GM18858 (cell line): ENCODE measurements at regions not wholly inside any gene's neighbourhood (a gene's known extent, or its start where the extent isn't known, plus 50 kb on each side); places are given as distances from the start of the nearest gene placed in this dataset.
"Not testable (repeated sequence)": the region's sequence is repeated elsewhere in the genome, so short reads cannot be mapped to it uniquely, and the experiment has no call there.

ENCODE experiments used
- ATAC-seq: cut with Tn5 transposase; IDR thresholded peaks from one replicate; pipeline ENCODE4 v1.9.1; 2021; ENCODE audit not compliant: unreplicated experiment

GRCh38 chr7:68410693-68411092 lies 1187.6 kb upstream of the AUTS2 start:
- ATAC-seq, result not testable (repeated sequence)

GRCh38 chr7:68411742-68412141 lies 1186.5 kb upstream of the AUTS2 start:
- ATAC-seq, result no peak

- ATAC-seq, result no peak
These were observed 1183.4 kb upstream of the AUTS2 start for GRCh38 chr7:68414631-68415425.

- ATAC-seq, result no peak
These were observed 1181.3 kb upstream of the AUTS2 start for GRCh38 chr7:68417002-68417401.

GRCh38 chr7:68417659-68418058 lies 1180.6 kb upstream of the AUTS2 start:
- no peak for ATAC-seq

GRCh38 chr7:68420342-68421192 lies 1177.7 kb upstream of the AUTS2 start:
- no peak for ATAC-seq

- ATAC-seq, result no peak
These were observed 1176.6 kb upstream of the AUTS2 start for GRCh38 chr7:68421712-68422111.

- ATAC-seq, result no peak
These were observed 1176.0 kb upstream of the AUTS2 start for GRCh38 chr7:68422281-68422680.

GRCh38 chr7:68423356-68423755 lies 1174.9 kb upstream of the AUTS2 start:
- no peak for ATAC-seq

- ATAC-seq, result no peak
These were observed 1173.5 kb upstream of the AUTS2 start for GRCh38 chr7:68424658-68425297.

GRCh38 chr7:68425377-68425776 lies 1172.9 kb upstream of the AUTS2 start:
- no peak for ATAC-seq

GRCh38 chr7:68429411-68430117 lies 1168.7 kb upstream of the AUTS2 start:
- ATAC-seq, result no peak

GRCh38 chr7:68432585-68432984 lies 1165.7 kb upstream of the AUTS2 start:
- no peak for ATAC-seq

GRCh38 chr7:68433462-68434070 lies 1164.7 kb upstream of the AUTS2 start:
- ATAC-seq, result no peak

- ATAC-seq, result no peak
These were observed 1163.4 kb upstream of the AUTS2 start for GRCh38 chr7:68434857-68435256.

GRCh38 chr7:68438016-68438415 lies 1160.3 kb upstream of the AUTS2 start:
- no peak for ATAC-seq

- no peak for ATAC-seq
These were observed 1159.5 kb upstream of the AUTS2 start for GRCh38 chr7:68438811-68439210.

- no peak for ATAC-seq
These were observed 1158.4 kb upstream of the AUTS2 start for GRCh38 chr7:68439897-68440296.

GRCh38 chr7:68440866-68441265 lies 1157.4 kb upstream of the AUTS2 start:
- ATAC-seq, result no peak

- no peak for ATAC-seq
These were observed 1156.6 kb upstream of the AUTS2 start for GRCh38 chr7:68441645-68442044.
